Activated CD8-positive, alpha-beta memory T cell treated with anti-CD3 and anti-CD28 coated beads for 36 hours (primary cell): ENCODE measurements at regions not wholly inside any gene's neighbourhood (a gene's known extent, or its start where the extent isn't known, plus 50 kb on each side); places are given as distances from the start of the nearest gene placed in this dataset.

Source experiments
- CTCF ChIA-PET: fragments of 350-600 bp; sonication (Branson Sonifier 250); formaldehyde crosslinking; loops from one replicate; lab custom pipeline; 2021; ENCODE audit warnings: antibody characterized with exemption; lab: Charles Lee
- POLR2A ChIA-PET: fragments of 350-600 bp; sonication (Branson Sonifier 250); formaldehyde crosslinking; loops from one replicate; lab custom pipeline; 2021; ENCODE audit warnings: antibody characterized with exemption; lab: Charles Lee

GRCh38 chr10:121242741-121243608 is 355.3 kb downstream of the FGFR2 start:
- POLR2A ChIA-PET = no interaction called here

DNA sequence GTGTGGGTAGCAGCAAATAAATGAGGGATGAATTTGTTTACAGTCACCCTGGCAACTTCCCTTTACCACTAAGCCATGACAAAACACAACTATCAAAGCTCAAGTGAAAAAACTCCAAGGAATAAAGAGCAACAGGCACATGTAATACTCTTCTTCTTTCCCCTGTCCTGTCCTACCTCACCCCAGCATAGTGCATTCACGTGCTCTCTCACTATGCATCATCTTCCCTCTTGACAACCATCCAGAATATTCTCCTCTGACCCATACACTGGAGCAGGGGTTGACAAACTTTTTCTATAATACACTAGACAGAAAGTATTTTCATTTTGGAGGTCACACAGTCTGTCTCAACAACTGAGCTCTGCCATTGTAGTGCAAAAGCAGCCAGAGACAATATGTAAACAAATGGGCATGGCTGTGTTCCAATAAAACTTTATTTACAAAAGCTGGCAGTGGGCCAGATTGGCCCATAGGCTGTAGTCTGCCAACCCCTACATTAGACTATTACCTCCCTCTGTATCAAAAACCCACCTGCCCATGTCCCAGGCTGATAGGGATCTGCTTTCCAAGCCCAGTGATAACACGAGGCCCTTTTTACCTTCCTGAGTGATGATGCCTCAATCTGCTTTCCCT is 354.5 kb downstream of the FGFR2 start:
- POLR2A ChIA-PET = no interaction called here
- CTCF ChIA-PET = interaction anchor here (0.6 kb wide), 1 partner anchor 825 kb away, joined by 3 read pairs; no protein-coding TSS in a partner anchor

More at GRCh38 chr10:121242741-121243608, 355.3 kb downstream of the FGFR2 start:
- CTCF ChIA-PET = interaction anchor here (0.6 kb wide), 1 partner anchor 825 kb away, joined by 3 read pairs; no protein-coding TSS in a partner anchor

DNA sequence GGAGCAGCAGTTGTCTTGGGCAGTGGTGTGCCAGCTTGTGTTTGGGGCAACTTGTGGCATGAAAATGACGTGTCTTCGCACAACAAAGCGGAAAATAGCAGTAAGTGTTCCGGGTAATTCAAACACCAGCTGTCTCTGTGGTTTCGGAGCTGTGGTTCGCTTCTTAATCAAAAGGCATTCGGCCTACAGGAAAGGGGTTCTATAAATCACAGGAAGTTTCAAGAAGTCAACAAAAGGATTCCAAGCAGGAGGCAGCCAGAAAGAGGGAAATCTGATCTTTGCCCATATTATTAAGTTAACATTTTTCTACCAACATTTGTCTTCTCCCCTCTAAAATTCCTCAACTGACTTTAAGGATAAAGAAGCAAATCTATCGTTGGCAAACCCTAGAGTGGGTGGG is 353.4 kb downstream of the FGFR2 start:
- ChIA-PET CTCF (no interaction called here), POLR2A (no interaction called here)

- CTCF ChIA-PET = no interaction called here
- POLR2A ChIA-PET = no interaction called here
These were observed 352.5 kb downstream of the FGFR2 start for GRCh38 chr10:121245754-121246153.

- ChIA-PET CTCF (no interaction called here), POLR2A (no interaction called here)
These were observed 350.0 kb downstream of the FGFR2 start for GRCh38 chr10:121248266-121248665.

- ChIA-PET CTCF (no interaction called here), POLR2A (no interaction called here)
These were observed 347.1 kb downstream of the FGFR2 start for GRCh38 chr10:121250995-121251764.

GRCh38 chr10:121252756-121253155 is 345.5 kb downstream of the FGFR2 start:
- ChIA-PET CTCF (no interaction called here), POLR2A (no interaction called here)

DNA sequence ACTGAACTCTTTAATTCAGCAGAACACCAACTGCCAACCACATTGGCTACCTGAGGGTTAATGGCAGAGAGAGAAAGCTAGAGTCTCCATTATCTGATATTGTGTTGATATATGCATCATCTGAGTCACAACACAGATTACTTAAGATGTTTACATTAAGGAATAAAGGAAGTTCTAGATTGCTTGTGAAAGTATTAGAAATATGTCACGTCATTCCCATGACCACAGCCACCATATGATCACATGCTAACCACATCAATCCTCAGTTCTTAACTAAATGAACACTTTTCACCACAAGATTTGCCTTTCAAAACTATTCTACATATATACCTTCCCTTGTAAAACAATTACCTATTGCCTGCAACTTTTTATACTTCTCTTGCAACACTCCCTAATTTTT is 337.9 kb downstream of the FGFR2 start:
- POLR2A ChIA-PET = no interaction called here
- CTCF ChIA-PET = no interaction called here

- POLR2A ChIA-PET = no interaction called here
- CTCF ChIA-PET = no interaction called here
These were observed 336.6 kb downstream of the FGFR2 start for GRCh38 chr10:121261665-121262064.

DNA sequence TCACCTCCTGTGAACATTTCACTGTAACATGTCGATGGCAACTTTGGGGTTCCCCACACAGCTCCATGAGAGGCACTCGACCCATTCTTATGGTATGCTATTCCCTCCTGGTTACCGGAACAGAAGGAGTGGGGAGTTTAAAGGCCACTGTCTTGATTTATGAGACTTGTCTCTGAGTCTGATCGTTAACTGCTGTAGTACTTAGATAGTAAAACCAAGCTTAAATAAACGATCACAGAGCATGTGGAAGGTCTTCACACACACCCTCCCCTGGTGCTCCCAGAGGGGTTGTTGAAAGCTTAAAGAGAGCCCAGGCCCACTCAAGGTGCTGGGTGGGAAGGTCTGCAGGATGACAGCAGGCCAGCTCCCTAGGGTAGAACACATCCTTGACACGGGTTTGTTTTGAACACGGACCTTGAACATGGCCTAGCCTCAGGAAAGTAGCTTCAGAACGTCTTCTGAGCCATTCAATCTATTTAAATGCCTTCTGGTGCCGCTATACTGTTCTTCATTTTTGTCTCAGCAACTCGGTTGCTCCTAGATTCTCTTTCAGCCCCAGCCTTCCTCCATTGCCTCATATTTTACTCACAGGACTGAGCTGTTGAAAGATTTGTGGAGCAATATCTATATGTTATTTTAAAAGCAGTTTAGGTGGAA is 335.3 kb downstream of the FGFR2 start:
- CTCF ChIA-PET = no interaction called here

DNA sequence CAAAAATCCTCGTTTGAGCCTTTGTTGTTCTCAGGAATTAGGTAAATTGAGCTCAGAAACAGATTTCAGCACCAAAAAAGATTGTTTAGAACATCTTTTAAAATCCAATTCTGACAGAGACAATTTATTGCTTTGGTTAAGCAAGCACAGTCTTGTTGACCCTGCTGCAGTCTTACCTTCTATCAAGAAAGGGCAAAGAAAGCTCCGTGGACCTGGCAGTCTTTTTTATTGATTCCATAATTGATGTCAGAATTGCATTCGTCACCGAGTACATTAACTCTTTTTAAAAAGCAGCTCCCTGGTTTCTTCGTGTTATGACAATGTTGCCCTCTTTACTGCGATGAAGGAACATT is 334.8 kb downstream of the FGFR2 start:
- CTCF ChIA-PET = no interaction called here

More for the DNA sequence above, 335.3 kb downstream of the FGFR2 start:
- POLR2A ChIA-PET = no interaction called here

DNA sequence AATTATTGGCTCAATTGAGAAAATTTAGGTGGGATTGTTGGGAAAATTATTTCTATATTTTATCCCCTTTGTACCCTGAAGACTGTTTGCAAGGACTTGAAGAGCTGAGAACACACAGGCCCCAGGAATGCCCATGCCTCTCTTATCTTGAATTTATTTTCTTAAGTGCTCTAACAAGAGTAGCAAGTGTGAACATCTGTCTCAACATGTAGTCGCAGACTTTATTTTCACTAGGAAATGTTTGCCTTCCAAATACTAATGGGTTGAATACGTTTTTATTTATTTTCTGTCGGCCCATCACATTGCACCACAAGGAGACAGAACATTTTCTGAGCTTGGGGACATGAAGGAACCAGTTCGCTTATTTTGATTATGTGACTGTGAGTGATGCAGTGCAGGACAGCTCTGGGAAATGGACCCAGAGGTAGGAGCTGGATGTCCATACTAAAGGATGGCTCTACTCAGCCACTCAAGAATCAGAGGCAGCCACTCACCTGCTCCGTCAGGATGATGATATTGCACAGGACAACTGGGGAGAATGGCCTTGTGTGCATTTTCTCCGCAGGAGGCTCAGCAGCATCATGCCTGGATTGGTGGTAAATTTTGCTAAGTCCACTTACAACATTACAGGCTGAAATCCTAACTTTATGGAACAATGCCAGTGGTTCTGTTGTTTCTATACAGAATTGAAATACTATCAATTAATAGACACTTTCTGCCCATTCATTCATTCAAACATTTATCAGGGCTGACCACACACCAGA is 332.7 kb downstream of the FGFR2 start:
- CTCF ChIA-PET = no interaction called here
- POLR2A ChIA-PET = no interaction called here

More for the DNA sequence above, 334.8 kb downstream of the FGFR2 start:
- POLR2A ChIA-PET = no interaction called here

- ChIA-PET CTCF (no interaction called here), POLR2A (no interaction called here)
These were observed 331.9 kb downstream of the FGFR2 start for GRCh38 chr10:121266370-121266769.

DNA sequence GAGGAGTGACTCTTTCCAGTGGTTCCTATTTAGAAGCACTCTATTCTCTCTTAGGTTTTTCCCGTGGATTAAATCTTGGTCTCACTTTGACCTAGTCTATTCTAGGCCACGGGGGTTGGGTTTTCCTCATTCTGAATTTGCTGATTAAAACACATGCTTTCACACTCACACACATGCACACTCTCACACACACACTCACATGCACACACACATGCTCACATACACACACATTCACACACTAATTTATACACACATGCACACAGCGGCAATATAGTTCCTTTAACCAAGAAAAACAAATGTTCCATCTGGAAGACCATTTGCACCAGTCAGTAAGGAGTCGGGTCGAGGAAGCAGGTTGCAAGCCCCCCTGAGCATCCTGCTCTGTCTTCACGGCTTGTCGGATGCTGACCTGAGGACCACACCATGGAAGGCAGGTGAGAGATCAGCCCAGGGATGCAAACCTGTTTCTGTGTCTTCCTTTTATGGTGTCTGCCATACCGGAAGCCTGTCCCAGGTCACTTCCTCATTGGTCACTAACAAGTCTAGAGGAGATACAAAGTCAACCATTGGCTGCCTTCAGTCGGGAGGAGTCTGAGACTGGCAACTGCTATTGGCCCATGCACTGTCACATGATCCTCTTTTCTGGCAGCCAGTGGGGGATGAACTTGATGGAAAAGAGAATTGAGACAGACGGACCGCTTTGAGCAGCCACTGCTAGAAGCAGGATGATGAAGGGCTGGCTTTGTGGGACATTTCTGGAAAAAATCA is 330.8 kb downstream of the FGFR2 start:
- POLR2A ChIA-PET = no interaction called here
- CTCF ChIA-PET = no interaction called here

DNA sequence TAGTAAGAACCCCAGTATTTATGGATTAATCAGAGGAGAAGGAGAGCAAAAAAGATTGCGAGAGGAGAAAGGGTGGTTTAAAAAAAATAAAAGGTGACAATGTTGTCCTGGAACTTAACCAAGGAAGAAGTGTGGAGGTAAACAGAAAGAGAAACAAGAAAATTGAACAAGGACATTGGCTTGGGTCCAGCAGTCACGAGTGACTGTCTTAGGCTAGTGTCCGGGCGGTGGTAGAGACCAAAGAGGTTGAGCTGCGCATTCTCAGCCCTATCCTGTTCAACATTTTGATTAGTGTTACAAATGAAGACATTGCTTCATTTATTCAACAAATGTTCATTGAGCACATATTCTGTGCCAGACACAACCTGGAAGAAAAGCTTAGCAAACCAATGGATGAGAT is 329.9 kb downstream of the FGFR2 start:
- POLR2A ChIA-PET = no interaction called here

DNA sequence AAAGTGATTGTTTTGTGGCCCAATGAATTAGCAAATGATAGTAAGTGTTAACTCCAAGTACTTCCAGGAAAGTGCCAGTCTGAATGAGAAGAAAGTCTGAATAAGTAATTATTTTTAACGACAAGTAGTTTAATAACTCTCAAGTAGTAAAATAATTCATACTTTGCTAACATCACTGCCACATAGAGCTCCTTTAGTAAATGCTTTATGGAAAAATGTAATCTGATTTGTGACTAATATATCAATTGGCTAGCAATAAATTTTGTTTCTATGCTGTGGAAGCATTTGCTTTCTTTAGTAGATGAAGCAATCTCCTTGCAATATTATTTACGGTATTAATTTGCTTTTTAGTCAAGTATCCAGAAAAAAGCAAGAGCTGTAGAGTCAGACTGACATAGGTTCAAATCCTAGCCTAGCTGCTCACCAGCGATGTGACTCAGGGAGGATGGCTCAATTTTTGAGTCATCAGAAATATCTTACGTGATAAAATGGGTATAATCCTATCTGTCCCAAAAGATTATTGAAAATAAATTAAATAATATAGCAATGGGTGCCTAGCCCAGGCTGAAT is 329.3 kb downstream of the FGFR2 start:
- POLR2A ChIA-PET = no interaction called here
- CTCF ChIA-PET = interaction anchor here (0.8 kb wide), 1 partner anchor 94 kb away, joined by 3 read pairs; no protein-coding TSS in a partner anchor

More for the DNA sequence above, 329.9 kb downstream of the FGFR2 start:
- CTCF ChIA-PET = interaction anchor here (0.8 kb wide), 1 partner anchor 95 kb away, joined by 3 read pairs; no protein-coding TSS in a partner anchor

DNA sequence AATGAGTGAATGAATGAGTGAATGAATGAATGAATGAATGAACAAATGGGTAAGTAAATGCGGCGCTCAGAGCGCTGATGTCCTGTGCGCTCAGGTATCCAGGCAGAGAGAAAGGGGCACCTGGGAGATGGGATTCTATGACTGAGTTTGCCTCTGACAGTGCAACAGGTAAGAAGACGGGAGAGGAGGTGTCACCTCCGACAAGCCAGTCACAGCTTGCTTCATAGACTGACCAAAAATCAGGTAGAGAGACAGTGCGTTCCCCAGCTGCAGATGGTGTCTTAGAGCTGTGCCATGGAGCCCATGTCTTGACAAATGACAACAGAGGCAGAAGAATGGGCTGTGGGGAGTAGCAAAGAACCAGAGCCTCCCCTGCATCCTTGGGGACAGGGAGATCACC is 327.3 kb downstream of the FGFR2 start:
- CTCF ChIA-PET = no interaction called here
- POLR2A ChIA-PET = no interaction called here

GRCh38 chr10:121276046-121276445 is 322.2 kb downstream of the FGFR2 start:
- CTCF ChIA-PET = no interaction called here
- POLR2A ChIA-PET = no interaction called here
